Jurkat, Clone E6-1 (cell line): ENCODE measurements at regions not wholly inside any gene's neighbourhood (a gene's known extent, or its start where the extent isn't known, plus 50 kb on each side); places are given as distances from the start of the nearest gene placed in this dataset.

Experiments used
- DNase-seq: peaks from one replicate; pipeline ENCODE4 v3.0.0-alpha.2; 2011; ENCODE audit warnings: low read depth, low spot score
- H3K4me3 ChIP-seq: 2 replicates; pipeline ENCODE4 v1.5.1; 2011; ENCODE audit warnings: mild to moderate bottlenecking, low read length, control low read depth, moderate library complexity

- DNase-seq = no peak
Observed at GRCh38 chr4:115841871-115842270, 728.5 kb upstream of the NDST4 start.

GRCh38 chr4:115834441-115834840, 721.0 kb upstream of the NDST4 start:
- DNase-seq = no peak
- no peak overlapping the region for H3K4me3 ChIP-seq

More at GRCh38 chr4:115841871-115842270, 728.5 kb upstream of the NDST4 start:
- no peak overlapping the region for H3K4me3 ChIP-seq

- H3K4me3 ChIP-seq = no peak overlapping the region
- no peak for DNase-seq
Observed at GRCh38 chr4:115824630-115825029, 711.2 kb upstream of the NDST4 start.

GRCh38 chr4:115803825-115804224, 690.4 kb upstream of the NDST4 start:
- no peak overlapping the region for H3K4me3 ChIP-seq
- DNase-seq = no peak

- DNase-seq = no peak
- no peak overlapping the region for H3K4me3 ChIP-seq
Observed at GRCh38 chr4:115790812-115791211, 677.4 kb upstream of the NDST4 start.

GRCh38 chr4:115781528-115782146, 668.2 kb upstream of the NDST4 start:
- no peak overlapping the region for H3K4me3 ChIP-seq
- peak; percentile 54 for DNase-seq

GRCh38 chr4:115780835-115781234, 667.4 kb upstream of the NDST4 start:
- no peak overlapping the region for H3K4me3 ChIP-seq
- DNase-seq = no peak

- no peak overlapping the region for H3K4me3 ChIP-seq
Observed at GRCh38 chr4:115780268-115780667, 666.8 kb upstream of the NDST4 start.

GRCh38 chr4:115770046-115770543, 656.7 kb upstream of the NDST4 start:
- no peak overlapping the region for H3K4me3 ChIP-seq
- no peak for DNase-seq

More at GRCh38 chr4:115780268-115780667, 666.8 kb upstream of the NDST4 start:
- DNase-seq = no peak

GRCh38 chr4:115769396-115769795, 656.0 kb upstream of the NDST4 start:
- no peak overlapping the region for H3K4me3 ChIP-seq
- DNase-seq = no peak

GRCh38 chr4:115763051-115763450, 649.6 kb upstream of the NDST4 start:
- no peak overlapping the region for H3K4me3 ChIP-seq
- DNase-seq = no peak

- H3K4me3 ChIP-seq = no peak overlapping the region
- DNase-seq = no peak
Observed at GRCh38 chr4:115759231-115759630, 645.8 kb upstream of the NDST4 start.

- H3K4me3 ChIP-seq = no peak overlapping the region
- no peak for DNase-seq
Observed at GRCh38 chr4:115749404-115749803, 636.0 kb upstream of the NDST4 start.

- DNase-seq = no peak
- no peak overlapping the region for H3K4me3 ChIP-seq
Observed at GRCh38 chr4:115740806-115741205, 627.4 kb upstream of the NDST4 start.

GRCh38 chr4:115729739-115730266, 616.4 kb upstream of the NDST4 start:
- H3K4me3 ChIP-seq = no peak overlapping the region
- no peak for DNase-seq

GRCh38 chr4:115723621-115724020, 610.2 kb upstream of the NDST4 start:
- no peak for DNase-seq
- H3K4me3 ChIP-seq = no peak overlapping the region

- DNase-seq = no peak
- no peak overlapping the region for H3K4me3 ChIP-seq
Observed at GRCh38 chr4:115720611-115721010, 607.2 kb upstream of the NDST4 start.

- DNase-seq = no peak
- H3K4me3 ChIP-seq = no peak overlapping the region
Observed at GRCh38 chr4:115711575-115711974, 598.2 kb upstream of the NDST4 start.

GRCh38 chr4:115688961-115689360, 575.5 kb upstream of the NDST4 start:
- no peak overlapping the region for H3K4me3 ChIP-seq
- DNase-seq = no peak

GRCh38 chr4:115687052-115687755, 573.8 kb upstream of the NDST4 start:
- no peak for DNase-seq
- no peak overlapping the region for H3K4me3 ChIP-seq
